Posterior cingulate gyrus (tissue), 11 donors: ENCODE measurements at regions not wholly inside any gene's neighbourhood (a gene's known extent, or its start where the extent isn't known, plus 50 kb on each side); places are given as distances from the start of the nearest gene placed in this dataset.
"Not testable (repeated sequence)": the region's sequence is repeated elsewhere in the genome, so short reads cannot be mapped to it uniquely, and the experiment has no call there.

ENCODE experiments used
- DNase-seq, 10 donors: peaks; one replicate each; pipeline versions ENCODE4 v3.0.0 to v3.0.0-alpha.2; 2020 to 2021; ENCODE audit warnings: mixed read lengths in 3 of 10
- intact Hi-C: fragments of 100-400 bp; cut with DNase I; formaldehyde crosslinking; loops from one replicate; pipeline ENCODE4 v1.15.1; 2023

DNA sequence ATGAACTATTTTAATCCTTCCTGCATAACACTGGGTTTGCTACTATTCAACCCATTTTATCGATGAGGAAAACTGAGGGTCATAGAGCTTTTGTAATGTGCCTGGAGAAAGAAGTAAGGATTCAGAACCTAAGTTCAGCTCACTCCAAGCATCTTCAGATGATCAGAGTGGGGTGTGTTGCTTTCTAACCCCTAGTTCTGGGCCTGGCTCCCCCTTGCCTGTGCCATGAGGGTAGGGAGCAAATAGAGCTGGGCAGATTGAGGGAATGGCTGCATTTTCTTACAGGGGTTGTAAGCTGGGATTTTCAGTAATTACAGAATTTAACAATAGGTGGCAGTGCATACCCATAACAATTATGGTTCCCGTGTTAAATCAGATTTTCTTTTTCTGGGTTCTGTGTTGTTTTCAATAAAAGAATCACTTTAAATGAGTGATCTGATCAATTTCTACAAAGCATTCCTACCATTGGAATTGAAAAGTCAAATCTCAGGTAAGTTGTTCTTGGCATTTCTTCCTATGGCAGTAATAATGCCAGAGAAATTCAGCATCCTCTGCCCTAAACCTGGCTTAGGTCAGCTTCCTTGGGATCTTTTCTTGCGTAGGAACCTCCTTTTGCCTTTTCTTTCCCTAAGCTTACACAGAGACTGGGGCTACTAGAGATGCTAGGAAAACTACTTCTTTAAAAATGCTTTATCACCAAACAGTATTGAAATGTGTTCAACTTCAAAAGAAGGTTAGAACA is 103.8 kb upstream of the IL12A start:
- intact Hi-C loops: loop anchor here (1.0 to 10.0 kb wide), 4 partner anchors 58 to 620 kb away; partner anchors contain the start of gene IL12A
- no peak for DNase-seq

DNA sequence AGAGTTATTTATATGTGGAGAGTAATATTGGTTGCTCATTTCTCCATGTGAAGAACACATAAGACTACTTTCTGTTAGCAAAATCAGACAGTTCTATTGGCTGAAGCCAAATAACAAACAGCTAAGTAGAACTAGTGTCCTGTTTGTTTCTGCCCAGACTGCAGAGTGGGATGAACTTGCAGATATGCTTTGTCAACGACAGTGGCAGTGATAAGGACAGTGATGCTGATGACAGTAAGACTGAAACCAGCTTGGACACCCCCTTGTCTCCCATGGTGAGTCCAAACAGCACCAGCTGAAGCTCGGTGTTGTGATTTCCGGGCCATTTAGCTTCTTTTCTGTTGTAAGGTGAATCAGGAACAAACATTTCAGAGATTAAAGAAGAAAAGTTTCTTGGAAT is 102.6 kb upstream of the IL12A start:
- DNase-seq: no peak
- intact Hi-C loops: loop anchor here (10.0 kb wide), 1 partner anchor 621 kb away; no protein-coding TSS in a partner anchor

DNA sequence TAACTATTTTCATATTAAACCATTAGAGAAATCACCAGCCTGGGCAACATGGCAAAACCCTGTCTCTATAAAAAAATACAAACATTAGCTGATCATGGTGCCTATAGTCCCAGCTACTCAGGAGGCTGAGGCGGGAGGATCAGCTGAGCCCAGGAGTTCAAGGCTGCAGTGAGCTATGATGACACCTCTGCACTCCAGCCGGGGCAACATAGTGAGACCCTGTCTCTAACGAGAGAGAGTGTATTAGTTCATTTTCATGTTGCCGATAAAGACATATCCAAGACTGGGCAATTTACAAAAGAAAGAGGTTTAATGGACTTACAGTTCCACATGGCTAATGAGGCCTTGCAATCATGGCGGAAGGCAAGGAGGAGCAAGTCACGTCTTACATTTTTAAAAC is 102.1 kb upstream of the IL12A start:
- intact Hi-C loops: loop anchor here (10.0 kb wide), 1 partner anchor 622 kb away; no protein-coding TSS in a partner anchor
- not testable (repeated sequence) for DNase-seq

DNA sequence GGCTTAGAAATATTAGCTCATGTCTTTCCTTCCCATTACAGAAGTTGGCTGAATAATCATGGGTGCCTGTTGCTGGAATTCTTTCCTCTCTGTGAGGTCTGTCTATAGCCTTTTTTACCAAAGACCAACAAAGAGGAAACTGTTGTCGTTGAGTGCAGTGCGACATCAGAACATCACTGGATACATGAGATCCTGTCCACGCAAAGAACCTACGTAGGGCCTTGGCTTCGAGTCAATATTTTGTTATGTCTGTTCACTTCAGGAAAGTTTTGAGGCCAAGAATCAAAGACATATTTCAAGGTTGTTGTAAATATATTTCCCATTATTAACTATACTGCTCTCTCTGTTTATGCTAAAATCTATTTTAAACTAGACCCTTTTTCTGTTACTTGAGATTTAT is 101.5 kb upstream of the IL12A start:
- intact Hi-C loops: loop anchor here (10.0 kb wide), 1 partner anchor 622 kb away; no protein-coding TSS in a partner anchor
- DNase-seq: no peak

DNA sequence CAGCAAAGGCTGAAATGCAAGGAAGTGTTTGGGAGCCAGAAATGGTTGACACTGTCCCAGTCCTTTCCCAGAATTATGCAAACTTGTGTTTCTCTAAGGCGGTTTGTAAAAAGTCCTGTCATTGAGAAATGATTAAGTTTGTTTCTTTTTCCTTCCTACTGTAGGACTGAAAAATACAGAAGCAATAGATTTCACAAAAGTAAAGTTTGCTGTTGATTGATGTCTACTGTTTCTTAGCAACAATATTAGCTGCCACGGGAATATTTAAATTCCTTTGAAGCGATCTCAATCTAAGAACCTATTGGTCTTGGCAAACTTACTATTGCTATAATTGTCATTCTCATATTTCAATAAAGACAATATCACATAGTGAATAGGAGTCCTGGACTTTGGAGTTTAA is 100.7 kb upstream of the IL12A start:
- DNase-seq: no peak

DNA sequence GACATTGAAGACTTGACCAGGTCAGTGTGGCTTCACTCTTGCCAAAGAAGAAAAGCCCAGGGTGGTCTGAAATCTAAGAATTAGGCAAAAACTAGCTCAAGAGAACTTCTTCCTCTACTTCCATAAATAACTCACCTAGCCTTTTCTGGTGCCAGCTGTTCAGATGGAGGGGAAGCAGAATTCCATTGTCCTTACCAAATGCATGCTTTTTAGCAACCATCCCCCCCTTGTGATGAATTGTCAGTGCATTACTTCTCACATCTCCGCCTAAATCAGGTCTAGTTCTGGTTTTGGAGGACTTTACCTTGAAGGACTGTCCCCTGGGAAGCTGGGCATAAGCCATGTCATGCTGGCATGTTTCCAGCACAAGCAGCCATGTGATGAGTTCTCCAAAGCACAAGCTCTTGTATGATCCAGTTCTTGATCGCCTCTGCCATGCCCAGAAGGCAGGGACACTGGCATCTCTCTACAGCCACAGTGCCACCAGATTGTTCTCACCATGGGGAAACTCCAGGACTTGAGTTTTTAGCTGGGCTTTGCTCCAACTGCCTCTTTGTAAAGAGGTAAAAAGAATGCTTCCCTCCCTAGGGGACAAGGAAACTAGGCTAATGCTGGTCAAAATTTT is 96.4 kb upstream of the IL12A start:
- peak in 6 of 10 donors; percentile 17 to 86 (median 52) for DNase-seq
- intact Hi-C loops: no loop called here

More for the DNA sequence above, 100.7 kb upstream of the IL12A start:
- intact Hi-C loops: loop anchor here (10.0 kb wide), 1 partner anchor 623 kb away; no protein-coding TSS in a partner anchor

DNA sequence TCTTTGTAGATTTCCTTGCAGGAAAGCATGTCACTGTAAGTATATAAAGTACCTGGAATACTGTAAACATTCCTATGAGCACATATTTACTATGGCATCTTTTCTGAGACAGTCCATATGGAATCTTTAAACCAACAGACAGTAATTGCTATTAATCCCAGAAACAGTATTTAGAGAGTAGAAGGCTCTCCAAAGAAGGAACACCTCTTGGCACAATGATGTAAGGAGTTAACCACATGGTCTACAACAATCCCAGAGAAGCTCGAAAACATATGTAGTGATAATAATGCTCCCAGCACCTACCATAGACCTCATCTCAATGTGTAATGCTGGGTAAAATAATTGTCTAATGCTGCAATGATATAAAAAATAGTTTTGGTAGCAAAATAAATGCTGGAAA is 95.8 kb upstream of the IL12A start:
- no peak for DNase-seq
- intact Hi-C loops: no loop called here

DNA sequence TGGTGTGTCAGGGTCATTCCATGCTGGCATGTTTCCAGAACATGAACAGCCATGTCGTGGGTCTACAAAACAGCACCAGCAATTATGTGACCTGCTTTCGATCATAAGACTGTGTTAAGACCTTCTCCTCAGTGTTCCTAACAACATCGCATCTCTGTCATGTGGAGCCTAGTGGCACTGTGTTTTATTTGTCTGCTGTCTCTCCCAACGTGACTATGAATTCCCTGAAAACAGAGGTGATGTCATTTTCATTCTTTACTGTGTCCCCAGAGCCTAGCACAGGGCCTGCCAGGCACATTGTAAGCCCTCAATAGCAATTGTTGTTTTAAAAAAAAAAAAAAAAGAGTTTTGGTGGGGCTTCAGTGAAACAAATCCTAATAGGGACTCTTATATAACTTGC is 94.2 kb upstream of the IL12A start:
- DNase-seq: peak in 1 of 10 donors; percentile 84
- intact Hi-C loops: no loop called here

DNA sequence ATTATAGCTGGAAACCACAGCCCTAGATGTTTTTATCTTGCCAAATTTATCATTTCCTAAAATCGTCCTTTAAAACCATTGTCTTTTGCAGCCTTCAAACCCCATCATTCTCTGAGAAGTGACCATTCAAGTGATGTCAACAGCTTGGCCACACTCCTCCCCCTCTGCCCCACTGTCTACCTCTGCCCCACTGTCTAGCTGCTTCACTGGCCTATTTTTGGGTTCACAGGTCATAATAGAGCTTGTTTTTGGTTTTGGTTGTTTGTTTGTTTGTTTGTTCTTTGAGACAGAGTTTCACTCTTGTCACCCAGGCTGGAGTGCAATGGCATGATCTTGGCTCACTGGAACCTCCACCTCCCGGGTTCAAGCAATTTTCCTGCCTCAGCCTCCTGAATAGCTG is 93.2 kb upstream of the IL12A start:
- DNase-seq: no peak
- intact Hi-C loops: no loop called here

DNA sequence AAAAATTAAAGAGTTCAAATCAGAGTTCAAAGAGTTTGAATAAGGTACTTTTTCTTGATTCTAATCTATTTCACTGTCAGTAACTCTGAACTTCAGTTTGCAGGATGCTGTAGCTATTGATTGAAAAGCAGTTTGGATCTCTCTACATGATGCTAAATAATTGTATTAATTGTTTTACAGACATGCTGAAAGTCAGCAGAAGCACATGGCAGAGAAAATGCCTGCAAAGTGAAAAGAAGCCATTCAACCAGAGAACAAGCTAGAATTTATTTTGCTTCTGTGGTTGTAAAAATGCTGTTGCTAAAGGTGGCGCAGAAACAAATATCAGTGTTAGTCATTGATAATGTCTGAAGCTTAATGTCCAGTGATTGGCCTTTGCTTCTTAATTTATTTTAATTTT is 92.1 kb upstream of the IL12A start:
- no peak for DNase-seq
- intact Hi-C loops: no loop called here

DNA sequence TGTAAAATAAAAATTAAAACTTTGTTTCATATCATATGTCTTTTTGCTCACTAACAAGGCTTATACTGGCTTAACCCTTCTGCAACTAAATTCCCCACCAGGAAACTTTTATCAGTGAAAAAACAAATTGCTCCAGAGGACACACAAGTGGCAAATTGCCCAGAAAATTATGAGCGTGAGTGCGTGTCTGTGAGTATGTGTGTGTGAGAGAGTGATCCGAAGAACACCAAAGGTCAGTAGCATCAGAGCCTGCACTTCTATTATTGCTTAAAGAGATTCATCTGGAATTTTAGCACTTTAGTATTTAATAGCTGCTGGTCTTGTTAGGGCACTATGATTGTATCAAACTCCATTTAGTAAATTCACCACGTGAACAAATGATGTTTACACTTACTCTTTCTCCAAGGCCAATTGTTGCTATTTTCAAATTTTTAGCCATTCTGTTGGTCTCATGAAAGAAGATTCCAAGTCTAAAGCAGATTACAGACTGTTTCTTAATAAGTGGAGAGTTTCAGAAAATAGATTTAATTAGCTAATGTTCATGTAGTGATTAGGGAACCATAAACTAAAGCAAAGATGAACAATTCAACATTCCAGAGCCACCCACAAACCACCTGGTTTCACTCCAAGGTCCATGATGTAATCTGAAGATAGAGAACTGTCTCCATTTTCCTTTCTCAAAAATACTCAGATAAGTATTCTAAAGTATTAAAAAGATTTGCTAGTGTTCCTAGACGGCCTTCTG is 91.1 kb upstream of the IL12A start:
- DNase-seq: no peak
- intact Hi-C loops: no loop called here

DNA sequence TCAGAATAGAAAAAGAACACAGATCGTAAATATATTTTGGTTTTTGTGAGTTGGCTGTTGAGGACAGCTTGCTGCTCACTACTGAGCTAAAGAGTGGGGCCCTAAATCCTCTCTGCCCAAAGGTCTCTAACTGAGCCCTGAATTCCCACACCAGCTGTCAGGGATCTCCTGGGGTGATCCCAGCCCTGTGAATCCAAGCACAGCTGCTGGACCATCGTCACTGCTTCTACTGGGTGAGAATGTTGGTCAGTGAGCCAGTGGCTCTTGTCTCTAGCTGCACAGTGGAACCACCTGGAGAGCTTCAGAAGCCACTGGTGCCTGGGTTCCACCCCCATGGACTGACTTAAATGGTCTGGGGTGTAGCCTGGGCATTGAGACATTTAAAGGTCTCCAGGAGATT is 90.5 kb upstream of the IL12A start:
- no peak for DNase-seq
- intact Hi-C loops: no loop called here

DNA sequence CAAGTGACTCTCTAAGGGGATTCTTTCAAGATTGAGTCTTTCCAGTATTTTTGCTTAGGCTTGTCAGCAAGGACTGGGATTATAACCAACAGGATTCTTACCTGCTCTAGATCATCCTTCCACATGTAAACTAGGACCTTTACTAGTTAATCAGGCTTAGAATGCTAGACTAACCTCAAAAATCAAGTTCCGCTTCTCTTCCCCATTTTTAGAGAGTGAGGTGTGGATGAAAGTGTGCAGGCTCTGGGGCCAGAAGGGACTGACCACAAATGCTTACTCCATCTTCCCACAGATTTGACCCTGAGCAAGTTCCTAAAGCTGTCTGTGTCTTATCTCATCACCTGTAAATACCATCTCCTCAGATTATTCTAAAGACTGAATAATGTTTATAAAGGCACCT is 89.5 kb upstream of the IL12A start:
- DNase-seq: no peak
- intact Hi-C loops: no loop called here

DNA sequence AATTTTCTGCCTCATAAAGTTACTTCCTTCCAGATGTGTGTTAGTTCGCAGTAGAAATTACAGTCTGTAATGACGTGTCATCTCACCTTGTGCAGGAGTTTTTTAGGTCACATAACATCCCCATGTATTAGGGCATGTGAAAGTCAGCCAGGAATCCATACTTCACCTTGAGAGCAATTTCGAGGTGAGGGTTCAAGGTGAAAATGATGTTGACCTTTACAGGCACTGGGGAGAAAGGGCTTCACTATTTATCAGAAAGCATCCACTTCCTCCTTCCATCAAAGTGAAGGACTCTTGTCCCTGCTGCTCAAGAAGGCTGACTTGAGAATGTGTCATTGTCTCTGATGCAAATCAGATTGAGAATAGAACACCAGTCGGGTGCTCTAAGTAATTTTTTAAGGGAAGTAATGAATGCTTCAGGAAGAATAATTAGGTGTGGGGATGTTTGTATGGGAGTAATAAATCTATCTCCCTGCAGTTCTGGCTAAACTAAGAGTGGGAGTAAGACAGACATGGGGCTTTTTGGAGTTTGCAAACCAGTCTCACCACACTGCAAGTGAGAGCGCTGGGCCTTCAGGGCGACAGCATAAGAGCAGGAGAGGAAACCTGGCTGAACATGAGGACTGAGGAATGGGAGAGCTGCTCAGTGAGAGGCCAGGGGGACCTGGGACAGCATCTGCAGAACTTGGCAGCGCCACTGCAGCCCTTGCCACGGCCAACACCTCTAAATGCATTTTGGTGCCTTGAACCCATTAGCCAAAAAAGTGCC is 85.9 kb upstream of the IL12A start:
- intact Hi-C loops: no loop called here
- DNase-seq: no peak

DNA sequence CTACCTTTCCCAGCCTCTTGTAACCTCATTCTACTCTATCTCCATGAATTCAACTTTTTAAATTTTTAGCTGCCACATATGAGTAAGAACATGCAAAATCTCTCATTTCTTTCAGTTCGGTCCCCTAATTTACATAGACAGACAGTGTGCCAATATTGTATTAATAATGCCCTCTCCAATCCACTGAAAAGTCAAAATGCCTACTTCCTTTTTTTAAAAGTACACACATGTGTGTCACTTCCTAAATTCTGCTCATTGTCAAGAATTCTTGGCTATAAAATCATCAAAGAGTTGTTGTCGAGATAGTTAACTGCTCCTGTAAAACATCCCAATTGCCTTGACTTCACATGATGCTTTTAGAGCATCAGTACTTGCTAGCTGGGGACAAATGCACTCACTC is 84.2 kb upstream of the IL12A start:
- DNase-seq: no peak

DNA sequence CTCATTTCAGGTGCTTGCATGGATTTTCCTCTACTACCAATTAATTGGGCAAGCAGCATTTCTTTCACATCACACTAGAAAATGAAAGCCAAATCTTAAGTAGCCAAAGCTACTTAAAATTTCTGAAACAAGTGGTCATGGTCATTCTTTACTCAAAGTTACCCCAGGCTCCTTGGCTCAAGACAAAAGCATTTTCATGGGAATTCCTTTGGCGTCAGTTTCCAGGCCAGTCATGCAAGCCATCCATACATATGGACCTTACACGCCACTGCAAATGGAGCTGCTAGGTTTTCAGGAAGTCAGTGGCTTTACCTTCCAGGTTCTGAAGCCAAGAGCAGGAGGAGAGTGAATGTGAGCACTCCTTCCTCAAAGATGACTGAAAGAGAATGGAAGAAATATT is 83.7 kb upstream of the IL12A start:
- intact Hi-C loops: no loop called here
- DNase-seq: no peak

More for the DNA sequence above, 84.2 kb upstream of the IL12A start:
- intact Hi-C loops: no loop called here

DNA sequence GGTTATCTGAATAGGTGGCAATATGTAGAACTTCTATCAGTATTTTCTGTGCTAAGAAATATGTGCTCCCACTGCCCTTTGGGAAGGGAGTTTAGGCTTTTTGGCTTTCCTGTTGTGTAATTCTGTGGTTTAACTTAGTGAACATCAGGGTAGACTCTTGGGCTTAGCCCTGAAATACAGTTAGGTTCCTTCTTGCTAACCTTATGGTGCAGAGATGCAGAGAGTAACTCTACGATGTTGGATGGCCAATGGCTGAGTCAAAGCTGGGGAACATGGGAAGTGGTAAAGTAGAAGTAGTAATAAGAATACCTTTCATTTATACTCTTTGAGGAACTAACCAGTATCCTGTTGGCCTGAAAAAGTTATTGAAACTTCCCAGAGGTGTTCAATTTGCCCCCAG is 80.8 kb upstream of the IL12A start:
- DNase-seq: no peak
- intact Hi-C loops: no loop called here

DNA sequence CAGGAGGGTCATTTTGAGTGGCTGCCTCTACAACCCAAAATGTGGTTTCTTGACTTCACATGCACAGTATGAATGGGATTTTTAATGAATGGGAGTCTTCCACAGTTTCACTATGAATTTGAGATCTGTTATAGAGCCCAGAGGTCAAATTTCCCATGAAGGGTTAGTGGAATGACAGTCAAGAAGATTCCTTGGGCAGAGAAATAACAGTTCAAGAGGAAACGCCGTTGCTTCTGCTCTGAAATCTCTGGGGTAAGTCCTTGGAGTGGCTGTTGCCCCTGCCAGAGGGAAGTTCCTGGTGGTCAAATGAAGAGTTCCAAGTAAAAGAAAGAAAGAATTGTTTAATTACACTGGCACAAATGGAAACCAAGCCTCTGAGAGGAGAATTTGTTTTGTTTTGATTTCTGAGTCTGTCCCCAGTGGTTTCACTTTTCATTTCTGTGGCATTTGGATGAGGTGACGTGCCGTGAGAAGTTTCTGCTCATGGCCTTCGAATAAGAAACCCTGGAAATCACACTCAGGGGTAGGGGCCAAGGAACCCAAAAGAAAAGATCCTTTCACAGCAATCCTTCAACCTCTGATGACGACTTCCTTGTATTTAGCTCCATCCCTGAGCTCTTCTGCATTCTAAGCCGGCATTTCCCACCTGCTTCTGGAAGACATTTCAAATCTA is 77.5 kb upstream of the IL12A start:
- no peak for DNase-seq

DNA sequence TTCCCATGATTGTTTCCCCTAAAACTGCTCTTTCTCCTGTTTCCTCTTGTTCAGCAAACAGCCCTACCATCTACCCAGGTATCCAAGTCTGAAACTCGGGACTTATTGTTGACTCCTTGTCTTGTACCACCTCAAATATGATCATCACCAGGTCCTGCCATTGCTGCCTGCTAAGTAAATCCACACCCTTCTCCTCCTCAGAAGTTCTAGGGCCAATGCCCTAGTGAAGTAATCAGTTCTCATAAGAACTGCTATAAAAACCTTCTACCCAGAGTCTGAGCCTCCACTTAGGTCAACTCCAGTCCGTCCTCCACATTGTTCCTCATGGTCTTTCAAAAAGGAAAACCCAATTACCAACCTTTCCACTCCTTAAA is 77.0 kb upstream of the IL12A start:
- DNase-seq: no peak
- intact Hi-C loops: no loop called here

More for the DNA sequence above, 77.5 kb upstream of the IL12A start:
- intact Hi-C loops: no loop called here
